ENCODE measurements at regions not wholly inside any gene's neighbourhood (a gene's known extent, or its start where the extent isn't known, plus 50 kb on each side); places are given as distances from the start of the nearest gene placed in this dataset.
"Not testable (repeated sequence)": the region's sequence is repeated elsewhere in the genome, so short reads cannot be mapped to it uniquely, and the experiment has no call there.

DNA sequence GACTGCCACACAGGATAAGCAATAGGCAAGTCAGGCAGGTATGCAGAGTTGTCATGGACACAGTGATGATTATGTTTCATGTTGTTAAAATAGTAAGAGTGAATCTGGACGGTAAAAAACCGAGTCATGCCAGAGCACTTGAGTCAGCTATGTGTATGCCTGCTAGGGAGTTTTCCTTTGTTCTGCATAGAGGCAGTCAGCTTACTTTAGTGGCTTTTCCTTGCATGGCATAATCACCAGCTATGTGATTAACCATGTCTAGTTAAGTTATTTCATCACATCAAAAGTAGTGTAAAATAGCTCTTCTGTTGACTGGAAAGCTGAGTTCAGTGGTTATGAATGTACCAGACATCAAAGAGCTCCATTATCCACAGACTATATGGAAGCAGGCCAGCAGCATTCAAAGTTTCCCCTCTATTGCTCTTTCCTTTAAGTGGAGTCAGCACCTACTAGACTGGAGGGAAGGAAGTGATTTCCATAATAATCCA is 989.8 kb downstream of the TLE1 start:
- Histone ChIP-seq H3K9me3 (no peaks in the 10 kb centered on the region), H4K20me1 (no peaks in the 10 kb centered on the region), H3K4me2 (no peak overlapping the region), H3K9ac (no peak overlapping the region), H3K4me3 (no peak overlapping the region), H3K27me3 (no peaks in the 10 kb centered on the region), H3K36me3 (no peaks in the 10 kb centered on the region), H3K27ac (no peak overlapping the region), H3K4me1 (no peaks in the 10 kb centered on the region)
- TF ChIP-seq Cebpa-rat (IDR thresholded peaks at IDR 0.05): no peak

DNA sequence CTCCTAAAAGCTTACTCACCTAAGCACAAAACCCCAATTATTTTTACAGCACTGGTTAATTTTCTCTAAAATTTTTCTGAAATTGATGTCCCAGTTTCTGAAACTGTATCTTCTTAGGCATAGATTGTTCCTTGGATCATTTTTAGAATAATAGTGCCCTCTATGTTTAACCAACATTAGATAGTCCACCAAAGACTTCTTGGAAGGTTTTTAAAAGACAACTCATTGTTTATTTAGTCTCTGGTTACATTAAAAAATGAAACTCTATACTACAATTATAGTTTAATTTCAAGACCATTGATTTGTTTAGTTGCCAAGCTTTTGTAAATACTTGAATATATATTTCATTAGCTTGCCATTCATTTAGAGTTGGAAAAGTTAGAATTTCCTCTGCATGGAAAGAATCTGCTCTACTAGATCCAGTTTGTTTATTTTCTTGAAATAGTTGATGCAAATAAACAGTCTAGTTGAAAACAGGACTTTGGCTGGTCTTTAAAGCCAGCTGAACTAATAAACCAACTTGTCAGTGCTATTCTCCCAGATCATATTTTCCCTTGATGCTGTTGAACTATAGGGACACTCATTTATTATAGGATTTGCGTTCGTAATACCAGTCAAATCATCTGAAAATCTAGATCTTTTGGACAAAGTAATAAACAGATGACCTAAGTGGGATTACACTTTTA is 990.5 kb downstream of the TLE1 start:
- Histone ChIP-seq H3K4me1 (no peaks in the 10 kb centered on the region), H3K9me3 (no peaks in the 10 kb centered on the region), H3K4me3 (no peak overlapping the region), H4K20me1 (no peaks in the 10 kb centered on the region), H3K4me2 (no peak overlapping the region), H3K27me3 (no peaks in the 10 kb centered on the region), H3K27ac (no peak overlapping the region), H3K36me3 (no peaks in the 10 kb centered on the region), H3K9ac (no peak overlapping the region)
- TF ChIP-seq Cebpa-rat (IDR thresholded peaks at IDR 0.05): no peak

DNA sequence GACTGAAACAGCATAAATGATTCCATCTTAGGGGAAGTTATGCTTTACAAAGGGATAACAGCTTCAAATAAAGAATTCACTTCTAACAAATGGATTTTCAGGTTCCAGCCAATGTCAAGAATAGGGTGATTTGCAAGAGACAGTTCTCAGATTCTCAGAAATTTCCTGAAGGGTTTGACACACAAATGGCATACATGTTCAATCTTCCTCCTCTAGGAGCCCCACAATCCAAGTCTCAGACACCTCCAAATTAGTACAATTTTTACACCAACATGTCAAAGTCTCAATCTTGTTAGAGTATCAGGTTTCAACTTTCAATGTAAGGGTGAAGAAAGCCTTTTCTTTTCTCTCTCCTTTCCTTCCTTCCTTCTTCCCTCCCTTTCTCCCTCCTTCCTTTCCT is 996.6 kb downstream of the TLE1 start:
- Histone ChIP-seq H3K9ac (no peak overlapping the region), H3K4me3 (no peak overlapping the region), H3K4me2 (no peak overlapping the region), H3K27me3 (no peaks in the 10 kb centered on the region), H3K27ac (no peak overlapping the region), H4K20me1 (no peaks in the 10 kb centered on the region), H3K9me3 (no peaks in the 10 kb centered on the region), H3K36me3 (no peaks in the 10 kb centered on the region), H3K4me1 (no peaks in the 10 kb centered on the region)
- TF ChIP-seq Cebpa-rat (IDR thresholded peaks at IDR 0.05): no peak

DNA sequence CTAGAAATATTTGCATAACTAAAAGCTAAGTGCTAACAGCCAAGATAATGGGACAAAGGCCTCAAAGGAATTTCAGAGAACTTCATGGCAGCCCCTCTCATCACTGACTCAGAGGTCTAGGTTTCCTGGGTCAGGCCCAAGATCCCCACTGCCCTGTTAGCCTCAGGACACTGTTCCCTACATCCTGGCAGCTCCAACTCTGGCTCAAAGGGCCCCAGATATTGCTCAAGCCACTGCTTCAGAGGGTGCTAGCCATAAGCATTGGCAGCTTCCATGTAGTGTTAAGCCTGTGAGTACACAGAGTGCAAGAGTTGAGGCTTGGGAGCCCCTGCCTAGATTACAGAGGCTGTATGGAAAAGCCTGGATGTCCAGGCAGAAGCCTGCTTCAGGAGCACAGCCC is 998.1 kb downstream of the TLE1 start:
- Histone ChIP-seq H3K4me1 (no peaks in the 10 kb centered on the region), H3K9ac (no peak overlapping the region), H3K9me3 (no peaks in the 10 kb centered on the region), H3K4me2 (no peak overlapping the region), H3K27ac (no peak overlapping the region), H4K20me1 (no peaks in the 10 kb centered on the region), H3K36me3 (no peaks in the 10 kb centered on the region), H3K27me3 (no peaks in the 10 kb centered on the region), H3K4me3 (no peak overlapping the region)
- no peak for TF ChIP-seq Cebpa-rat (IDR thresholded peaks at IDR 0.05)

DNA sequence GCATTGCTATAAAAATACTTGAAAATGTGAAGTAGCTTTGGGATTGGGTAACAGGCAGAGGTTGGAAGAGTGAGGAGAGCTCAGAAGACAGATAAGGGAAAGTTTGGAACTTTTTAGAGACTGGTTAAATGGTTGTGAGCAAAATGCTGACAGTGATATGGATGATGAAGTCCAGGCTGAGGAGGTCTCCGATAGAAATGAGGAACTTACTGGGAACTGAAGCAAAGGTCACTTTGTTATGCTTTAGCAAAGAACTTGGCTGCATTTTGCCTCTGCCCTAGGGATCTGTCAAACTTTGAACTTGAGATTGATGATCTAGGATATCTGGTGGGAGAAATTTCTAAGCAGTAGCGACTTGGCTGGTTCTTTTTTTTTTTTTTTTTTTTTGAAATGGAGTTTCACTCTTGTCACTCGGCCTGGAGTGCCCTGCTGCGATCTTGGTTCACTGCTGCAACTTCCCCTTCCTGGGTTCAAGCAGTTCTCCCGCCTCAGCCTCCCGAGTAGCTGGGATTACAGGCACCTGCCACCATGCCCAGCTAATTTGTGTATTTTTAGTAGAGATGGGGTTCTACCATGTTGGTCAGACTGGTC is 998.9 kb downstream of the TLE1 start:
- no peaks in the 10 kb centered on the region for H3K4me1 ChIP-seq
- no peaks in the 10 kb centered on the region for H3K9me3 ChIP-seq
- H3K36me3 ChIP-seq: no peaks in the 10 kb centered on the region
- TF ChIP-seq Cebpa-rat (IDR thresholded peaks at IDR 0.05): no peak
- H3K27ac ChIP-seq: no peak overlapping the region
- H3K9ac ChIP-seq: no peak overlapping the region
- H4K20me1 ChIP-seq: no peaks in the 10 kb centered on the region
- H3K4me3 ChIP-seq: no peak overlapping the region
- H3K27me3 ChIP-seq: no peaks in the 10 kb centered on the region
- no peak overlapping the region for H3K4me2 ChIP-seq

DNA sequence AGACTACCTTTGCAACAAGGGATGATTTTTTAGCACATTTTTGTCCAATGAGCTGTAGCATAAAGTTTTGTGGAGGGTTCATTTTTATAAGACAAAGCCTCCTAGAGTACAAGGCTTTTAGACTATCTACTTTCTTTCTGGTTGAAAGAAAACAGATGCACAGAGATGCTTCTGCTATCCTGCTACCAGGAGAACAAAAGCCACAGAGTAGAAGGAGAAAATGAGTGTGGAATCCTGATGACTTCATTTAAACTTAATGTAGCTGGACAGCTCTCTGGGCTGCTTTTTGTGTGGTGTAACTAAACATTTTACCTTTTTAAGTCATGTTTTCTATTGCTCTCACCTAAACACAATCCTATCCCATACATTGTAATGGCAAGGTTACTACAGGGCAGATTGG is 1009.4 kb downstream of the TLE1 start:
- no peaks in the 10 kb centered on the region for H3K4me1 ChIP-seq
- no peaks in the 10 kb centered on the region for H3K36me3 ChIP-seq
- no peak overlapping the region for H3K4me2 ChIP-seq
- no peak overlapping the region for H3K27ac ChIP-seq
- no peak for TF ChIP-seq Cebpa-rat (IDR thresholded peaks at IDR 0.05)
- H3K9me3 ChIP-seq: no peaks in the 10 kb centered on the region
- no peaks in the 10 kb centered on the region for H4K20me1 ChIP-seq
- no peak overlapping the region for H3K9ac ChIP-seq
- no peaks in the 10 kb centered on the region for H3K27me3 ChIP-seq
- no peak overlapping the region for H3K4me3 ChIP-seq

DNA sequence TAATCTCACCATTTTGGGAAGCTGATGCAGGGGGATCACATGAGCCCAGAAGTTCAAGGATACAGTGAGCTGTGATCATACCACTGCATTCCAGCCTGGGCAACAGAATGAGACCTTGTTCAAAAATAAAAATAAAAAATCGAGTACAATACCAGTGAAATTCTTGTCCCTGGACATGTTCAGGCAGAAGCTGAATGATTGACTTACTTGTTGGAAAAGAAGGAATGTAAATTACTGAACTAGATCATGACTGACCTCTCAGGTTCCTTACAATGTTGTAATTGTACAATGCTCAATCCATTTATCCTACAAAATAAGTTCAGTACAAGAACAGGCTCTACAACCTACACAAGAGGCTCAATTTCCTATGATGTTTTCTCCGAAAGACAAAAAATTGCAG is 1010.4 kb downstream of the TLE1 start:
- Histone ChIP-seq H3K27me3 (no peaks in the 10 kb centered on the region), H4K20me1 (no peaks in the 10 kb centered on the region), H3K4me3 (no peak overlapping the region), H3K4me2 (no peak overlapping the region), H3K27ac (no peak overlapping the region), H3K9ac (no peak overlapping the region), H3K36me3 (no peaks in the 10 kb centered on the region), H3K9me3 (no peaks in the 10 kb centered on the region), H3K4me1 (no peaks in the 10 kb centered on the region)
- no peak for TF ChIP-seq Cebpa-rat (IDR thresholded peaks at IDR 0.05)

DNA sequence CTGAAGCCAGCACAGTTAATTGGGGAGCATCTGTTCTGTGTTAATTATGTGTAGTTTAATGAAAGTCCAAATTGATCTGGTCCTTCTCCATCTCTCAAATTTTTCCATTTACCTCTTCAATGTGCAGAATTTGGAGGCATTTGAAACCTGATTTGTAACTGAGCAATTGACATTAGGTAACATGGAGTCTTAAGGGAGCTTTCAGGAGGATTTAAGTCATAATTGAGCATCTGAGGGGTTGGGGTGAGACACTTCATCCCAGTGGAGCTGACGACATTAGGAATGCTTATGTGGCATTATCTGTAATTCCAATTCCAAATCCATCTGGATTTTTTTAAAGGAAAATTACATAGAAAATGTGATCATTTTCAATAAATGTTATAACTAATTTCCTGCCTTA is 1015.9 kb downstream of the TLE1 start:
- H3K4me1 ChIP-seq: no peaks in the 10 kb centered on the region
- H3K27me3 ChIP-seq: no peaks in the 10 kb centered on the region
- H4K20me1 ChIP-seq: no peaks in the 10 kb centered on the region
- no peak for TF ChIP-seq Cebpa-rat (IDR thresholded peaks at IDR 0.05)
- H3K27ac ChIP-seq: no peak overlapping the region
- no peak overlapping the region for H3K4me2 ChIP-seq
- H3K9me3 ChIP-seq: peaks cover 16% of the 10 kb centered on the region; the same call in 1 of the 2 replicates
- H3K9ac ChIP-seq: no peak overlapping the region
- no peaks in the 10 kb centered on the region for H3K36me3 ChIP-seq
- H3K4me3 ChIP-seq: no peak overlapping the region

DNA sequence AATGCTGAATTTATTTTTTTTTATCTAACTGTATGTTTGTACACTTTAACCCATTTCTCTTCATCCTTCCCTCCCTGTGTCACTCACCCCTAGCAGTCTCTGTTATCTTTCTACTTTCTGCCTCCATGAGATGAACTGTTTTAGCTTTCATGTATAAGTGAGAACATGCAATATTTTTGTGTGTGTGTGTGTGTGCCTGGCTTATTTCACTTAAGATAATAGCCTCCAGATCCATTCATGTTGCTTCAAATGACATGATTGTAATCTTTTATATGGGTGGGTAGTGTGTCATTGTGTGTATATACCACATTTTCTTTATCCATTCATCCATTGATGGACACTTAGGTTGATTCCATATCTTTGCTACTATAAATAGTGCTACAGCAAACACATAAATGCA is 1023.9 kb downstream of the TLE1 start:
- Histone ChIP-seq H3K36me3 (no peaks in the 10 kb centered on the region), H3K4me3 (no peak overlapping the region), H3K4me2 (no peak overlapping the region), H3K9me3 (peaks cover 28% of the 10 kb centered on the region), H4K20me1 (no peaks in the 10 kb centered on the region), H3K27me3 (no peaks in the 10 kb centered on the region), H3K27ac (no peak overlapping the region), H3K4me1 (peaks cover 31% of the 10 kb centered on the region), H3K9ac (no peak overlapping the region)
- no peak for TF ChIP-seq Cebpa-rat (IDR thresholded peaks at IDR 0.05)

DNA sequence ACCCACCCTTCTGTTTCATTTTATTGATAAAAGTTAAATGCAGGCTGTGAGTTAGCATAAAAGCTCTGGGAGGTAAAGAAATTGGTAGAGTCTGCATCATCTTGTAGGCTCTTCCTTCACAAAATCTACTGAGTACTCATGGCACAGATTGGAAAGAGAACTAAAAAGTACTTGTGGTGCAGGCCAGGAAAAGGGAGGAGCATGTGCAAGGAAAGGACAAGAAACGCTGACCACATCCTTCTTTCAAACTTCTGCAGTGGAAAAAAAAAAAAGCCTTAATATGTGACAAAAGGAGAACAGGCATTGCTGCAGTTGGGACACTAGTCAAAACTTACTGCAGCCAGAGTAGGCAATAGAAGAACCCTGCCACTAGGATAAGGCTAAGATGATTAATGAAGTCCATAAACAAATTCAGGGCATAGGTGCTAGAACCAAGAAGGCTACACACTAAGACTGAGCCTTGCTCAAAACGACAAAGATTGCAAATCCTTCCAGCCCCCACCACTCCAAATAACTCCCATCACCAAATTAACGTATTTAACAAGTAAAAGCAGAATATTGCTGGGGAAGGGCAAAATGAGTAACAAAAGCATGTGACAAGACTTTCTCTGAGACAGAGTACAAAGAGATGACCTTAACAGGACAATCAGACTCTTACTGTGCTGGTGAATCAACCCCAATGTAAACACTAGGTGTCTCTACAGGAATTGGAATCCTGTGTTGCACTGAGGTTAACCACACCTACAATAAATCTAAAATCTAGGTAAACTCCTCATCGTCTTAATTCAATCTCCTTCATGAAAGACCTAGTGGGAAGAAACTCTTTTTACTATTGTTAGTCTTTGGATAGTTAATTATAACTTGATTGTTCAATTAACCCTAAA is 1024.8 kb downstream of the TLE1 start:
- Histone ChIP-seq H3K36me3 (no peaks in the 10 kb centered on the region), H3K4me1 (peaks cover 31% of the 10 kb centered on the region), H3K9ac (no peak overlapping the region), H3K9me3 (peaks cover 19% of the 10 kb centered on the region), H3K27me3 (no peaks in the 10 kb centered on the region), H3K4me2 (peak overlapping the region; percentile 57), H4K20me1 (no peaks in the 10 kb centered on the region), H3K27ac (no peak overlapping the region; the same call in 1 of the 2 replicates), H3K4me3 (no peak overlapping the region)
- TF ChIP-seq Cebpa-rat (IDR thresholded peaks at IDR 0.05): no peak

DNA sequence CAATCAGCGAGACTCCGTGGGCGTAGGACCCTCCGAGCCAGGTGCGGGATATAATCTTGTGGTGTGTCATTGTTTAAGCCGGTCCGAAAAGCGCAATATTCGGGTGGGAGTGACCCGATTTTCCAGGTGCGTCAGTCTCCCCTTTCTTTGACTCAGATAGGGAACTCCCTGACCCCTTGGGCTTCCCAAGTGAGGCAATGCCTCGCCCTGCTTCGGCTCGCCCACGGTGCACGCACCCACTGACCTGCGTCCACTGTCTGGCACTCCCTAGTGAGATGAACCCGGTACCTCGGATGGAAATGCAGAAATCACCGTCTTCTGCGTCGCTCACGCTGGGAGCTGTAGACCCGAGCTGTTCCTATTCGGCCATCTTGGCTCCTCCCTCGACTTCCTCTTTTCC is 1029.6 kb downstream of the TLE1 start:
- H3K4me3 ChIP-seq, H3K27ac ChIP-seq, H3K9ac ChIP-seq, H3K36me3 ChIP-seq, H3K27me3 ChIP-seq, H4K20me1 ChIP-seq, H3K4me2 ChIP-seq: not testable (repeated sequence)
- Histone ChIP-seq H3K4me1 (peaks cover 15% of the 10 kb centered on the region), H3K9me3 (peaks cover 12% of the 10 kb centered on the region)

Measured in BLaER1 (cell line).